OCI-LY1 (cell line): ENCODE measurements at regions not wholly inside any gene's neighbourhood (a gene's known extent, or its start where the extent isn't known, plus 50 kb on each side); places are given as distances from the start of the nearest gene placed in this dataset.

Source experiments
- H2AFZ ChIP-seq: fragments of 200-600 bp; sonication (generic), shearing (Covaris generic); 2 replicates; pipeline ENCODE4 v1.6.0; 2014; ENCODE audit warnings: antibody characterized with exemption, mild to moderate bottlenecking, low read length
- H3F3A ChIP-seq: fragments of 200-600 bp; sonication (generic), shearing (Covaris generic); 2 replicates; pipeline ENCODE4 v1.6.0; 2014; ENCODE audit warnings: mild to moderate bottlenecking, antibody characterized with exemption, low read length, moderate library complexity; ENCODE audit not compliant: insufficient read depth
- H3K27ac ChIP-seq: fragments of 200-600 bp; sonication (generic); 2 replicates; pipeline ENCODE4 v1.5.1; 2014; ENCODE audit warnings: low read length, mixed run types, mild to moderate bottlenecking, low read depth; ENCODE audit not compliant: poor library complexity, severe bottlenecking
- H3K27me3 ChIP-seq: fragments of 200-600 bp; sonication (generic); 2 replicates; pipeline ENCODE4 v1.6.0; 2014; ENCODE audit warnings: antibody characterized with exemption, mild to moderate bottlenecking, low read length, moderate library complexity; ENCODE audit not compliant: insufficient read depth
- H3K36me3 ChIP-seq: fragments of 200-600 bp; sonication (generic); 2 replicates; pipeline ENCODE4 v1.6.1; 2014; ENCODE audit warnings: mild to moderate bottlenecking, antibody characterized with exemption, low read length, moderate library complexity, mixed read lengths; ENCODE audit not compliant: insufficient read depth
- H3K4me1 ChIP-seq: fragments of 200-600 bp; sonication (generic); 2 replicates; pipeline ENCODE4 v1.5.1; 2014; ENCODE audit warnings: mild to moderate bottlenecking, low read length, moderate library complexity; ENCODE audit not compliant: insufficient read depth, severe bottlenecking
- H3K4me2 ChIP-seq: fragments of 200-600 bp; sonication (generic), shearing (Covaris generic); 2 replicates; pipeline ENCODE4 v1.6.1; 2014; ENCODE audit warnings: low read length
- H3K4me3 ChIP-seq: fragments of 200-600 bp; sonication (generic); 2 replicates; pipeline ENCODE4 v1.5.1; 2014; ENCODE audit warnings: low read length, low read depth, mild to moderate bottlenecking, mixed read lengths; ENCODE audit not compliant: poor library complexity, severe bottlenecking
- H3K79me2 ChIP-seq: fragments of 200-600 bp; shearing (Covaris generic); 2 replicates; pipeline ENCODE4 v1.6.1; 2016; ENCODE audit warnings: mixed run types, low read length, mixed read lengths; ENCODE audit not compliant: insufficient read depth
- H3K9ac ChIP-seq: fragments of 200-600 bp; sonication (generic), shearing (Covaris generic); 2 replicates; pipeline ENCODE4 v1.6.1; 2014; ENCODE audit warnings: mild to moderate bottlenecking, low read length, mixed read lengths
- H3K9me2 ChIP-seq: fragments of 200-600 bp; sonication (generic), shearing (Covaris generic); 2 replicates; pipeline ENCODE4 v1.6.1; 2014; ENCODE audit warnings: low read depth, mild to moderate bottlenecking, low read length, mixed read lengths
- H3K9me3 ChIP-seq: fragments of 200-600 bp; shearing (Covaris generic); 2 replicates; pipeline ENCODE4 v1.6.1; 2014; ENCODE audit warnings: low read length, mixed read lengths
- H4K20me1 ChIP-seq: fragments of 200-600 bp; sonication (generic), shearing (Covaris generic); 2 replicates; pipeline ENCODE4 v1.6.0; 2016; ENCODE audit warnings: mild to moderate bottlenecking, low read length; ENCODE audit not compliant: insufficient read depth
- CTCF ChIP-seq: fragments of 200-600 bp; sonication (generic), shearing (Covaris generic); IDR thresholded peaks from 2 replicates; pipeline ENCODE4 v1.5.1; 2017; ENCODE audit warnings: mild to moderate bottlenecking, antibody characterized with exemption, low read length, moderate library complexity, mixed read lengths
- EZH2 ChIP-seq: fragments of 200-600 bp; sonication (generic), shearing (Covaris generic); IDR thresholded peaks from 2 replicates; pipeline ENCODE4 v1.8.0; 2017; ENCODE audit warnings: borderline replicate concordance, mixed run types, mild to moderate bottlenecking, antibody characterized with exemption, low read length, moderate library complexity, mixed read lengths

DNA sequence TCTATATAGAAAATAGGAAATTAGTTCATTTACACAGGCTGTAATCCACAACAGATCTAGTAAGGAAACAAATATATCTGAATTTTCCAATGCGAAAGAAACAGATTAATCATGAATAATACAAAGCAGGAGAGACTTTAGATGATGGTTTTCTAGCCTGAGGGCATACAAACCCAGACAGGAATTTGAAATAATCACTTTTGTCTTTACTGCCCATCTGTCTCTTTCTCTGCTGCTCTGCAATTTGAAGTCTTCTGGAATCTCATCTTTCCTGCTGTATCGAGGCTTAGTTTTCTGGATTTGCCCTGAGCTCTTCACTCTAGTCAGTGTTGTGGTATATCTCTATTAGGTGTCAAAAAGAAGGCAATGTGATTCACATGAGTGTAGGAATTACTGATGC is 711.8 kb upstream of the FAM241A start:
- Histone ChIP-seq H3K9me3 (no peaks in the 10 kb centered on the region), H4K20me1 (no peaks in the 10 kb centered on the region), H3F3A (no peaks in the 10 kb centered on the region), H3K79me2 (no peaks in the 10 kb centered on the region), H3K27me3 (no peaks in the 10 kb centered on the region), H3K27ac (no peak overlapping the region), H3K9ac (no peak overlapping the region), H3K36me3 (no peaks in the 10 kb centered on the region), H3K4me3 (no peak overlapping the region), H3K4me1 (no peaks in the 10 kb centered on the region), H2AFZ (no peak overlapping the region), H3K9me2 (no peaks in the 10 kb centered on the region), H3K4me2 (no peak overlapping the region)
- TF ChIP-seq CTCF (no peak), EZH2 (no peak)

GRCh38 chr4:111434586-111434985 is 710.7 kb upstream of the FAM241A start:
- Histone ChIP-seq H3K4me2 (no peak overlapping the region), H3K79me2 (no peaks in the 10 kb centered on the region), H3K4me1 (no peaks in the 10 kb centered on the region), H3K36me3 (no peaks in the 10 kb centered on the region), H3K27me3 (no peaks in the 10 kb centered on the region), H4K20me1 (no peaks in the 10 kb centered on the region), H3F3A (no peaks in the 10 kb centered on the region), H3K9me2 (no peaks in the 10 kb centered on the region), H3K27ac (no peak overlapping the region), H3K9me3 (no peaks in the 10 kb centered on the region), H2AFZ (no peak overlapping the region), H3K9ac (no peak overlapping the region), H3K4me3 (no peak overlapping the region)
- no peak for TF ChIP-seq EZH2
- TF ChIP-seq CTCF, result no peak

DNA sequence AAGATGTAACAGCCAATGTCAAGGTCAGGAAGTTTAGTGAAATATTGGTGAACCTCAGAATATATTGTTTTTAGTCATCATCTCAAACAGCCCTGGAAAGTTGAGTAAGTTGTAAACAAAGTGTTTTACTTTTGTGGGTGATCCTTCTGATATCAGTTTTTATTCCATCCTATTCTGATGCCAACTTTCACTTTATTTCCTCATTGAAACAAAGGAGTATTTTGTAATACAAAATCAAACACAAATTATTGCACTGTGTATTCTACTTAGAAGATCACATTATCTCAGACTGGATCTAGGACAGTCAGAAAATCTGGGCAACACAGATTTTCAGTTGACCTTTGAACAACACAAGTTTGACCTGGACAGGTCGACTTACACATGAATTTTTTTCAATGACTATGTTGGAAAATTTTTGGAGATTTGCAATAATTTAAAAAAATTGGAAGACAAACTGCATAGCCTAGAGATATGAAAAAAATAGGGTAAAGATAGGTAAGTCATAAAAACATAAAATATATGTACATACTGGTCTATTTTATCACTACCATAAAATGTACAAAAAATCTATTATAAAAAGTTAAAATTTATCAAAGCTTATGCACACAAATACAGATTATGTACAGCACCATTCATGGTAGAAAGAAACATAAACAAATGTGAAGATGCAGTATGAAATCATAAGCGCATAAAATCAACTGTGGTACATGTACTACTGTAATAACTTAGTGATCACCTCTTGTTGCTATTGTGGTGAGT is 709.1 kb upstream of the FAM241A start:
- Histone ChIP-seq H3K27ac (no peak overlapping the region), H3K36me3 (no peaks in the 10 kb centered on the region), H3K9me3 (no peaks in the 10 kb centered on the region), H3K4me2 (no peak overlapping the region), H3F3A (no peaks in the 10 kb centered on the region), H2AFZ (no peak overlapping the region), H3K9me2 (no peaks in the 10 kb centered on the region), H3K4me3 (no peak overlapping the region), H3K27me3 (no peaks in the 10 kb centered on the region), H4K20me1 (no peaks in the 10 kb centered on the region), H3K4me1 (no peaks in the 10 kb centered on the region), H3K9ac (no peak overlapping the region), H3K79me2 (no peaks in the 10 kb centered on the region)
- no peak for TF ChIP-seq CTCF
- no peak for TF ChIP-seq EZH2
